ENCODE measurements at regions not wholly inside any gene's neighbourhood (a gene's known extent, or its start where the extent isn't known, plus 50 kb on each side); places are given as distances from the start of the nearest gene placed in this dataset.

DNA sequence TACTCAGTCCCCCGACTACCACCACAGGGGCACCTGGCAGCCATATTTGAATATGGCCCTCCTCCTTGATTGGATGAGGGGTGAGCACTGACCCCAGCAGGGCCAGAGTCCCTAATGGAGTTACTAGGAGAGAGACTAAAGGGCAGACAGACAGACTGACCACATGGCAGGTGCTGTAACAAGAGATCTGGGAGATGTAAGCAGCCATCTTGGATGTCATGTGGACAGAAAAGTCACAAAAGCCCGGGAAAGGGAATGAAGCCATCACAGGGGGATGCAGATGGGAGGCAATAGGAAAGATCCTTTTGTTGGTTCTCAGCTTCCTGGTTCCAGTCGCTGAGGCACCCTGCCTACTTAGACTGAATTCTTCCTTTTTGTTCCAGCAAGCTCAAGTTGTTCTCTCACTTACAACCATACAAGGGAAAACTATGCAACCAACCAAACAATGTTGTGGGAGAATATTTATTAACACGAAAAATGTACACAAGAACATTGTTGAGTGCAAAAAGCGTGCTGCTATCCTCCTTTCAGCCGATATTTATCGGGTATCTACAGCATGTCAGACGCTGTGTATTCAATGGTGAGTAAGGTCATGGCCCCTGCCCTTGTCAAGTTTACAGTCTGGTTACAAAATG, 511.6 kb upstream of the PROK2 start:
- Histone ChIP-seq H3K4me3 (no peak overlapping the region), H3K36me3 (no peaks in the 10 kb centered on the region), H3K9me3 (no peaks in the 10 kb centered on the region), H3K27ac (peak overlapping the region; percentile 5 to 41), H3K27me3 (no peaks in the 10 kb centered on the region), H3K4me1 (no peaks in the 10 kb centered on the region)
- DNase-seq = no peak
- intact Hi-C loops (cut with DNase I; ENCODE audit: low total_unique reads) = no loop called here
- no peak for TF ChIP-seq CTCF (IDR thresholded peaks at IDR 0.05)
- no peak for TF ChIP-seq POLR2A (IDR thresholded peaks at IDR 0.05)

GRCh38 chr3:72295962-72296450, 511.1 kb upstream of the PROK2 start:
- H3K27ac ChIP-seq = peak overlapping the region; percentile 5 to 41
- H3K4me3 ChIP-seq = no peak overlapping the region
- no peaks in the 10 kb centered on the region for H3K4me1 ChIP-seq
- no peak for DNase-seq
- H3K36me3 ChIP-seq = no peaks in the 10 kb centered on the region
- H3K9me3 ChIP-seq = no peaks in the 10 kb centered on the region
- TF ChIP-seq POLR2A (IDR thresholded peaks at IDR 0.05) (no peak), CTCF (IDR thresholded peaks at IDR 0.05) (no peak)
- intact Hi-C loops (cut with DNase I; ENCODE audit: low total_unique reads) = no loop called here
- H3K27me3 ChIP-seq = no peaks in the 10 kb centered on the region

GRCh38 chr3:72295276-72295961, 510.5 kb upstream of the PROK2 start:
- no peaks in the 10 kb centered on the region for H3K9me3 ChIP-seq
- intact Hi-C loops (cut with DNase I; ENCODE audit: low total_unique reads) = no loop called here
- H3K27ac ChIP-seq = no peak overlapping the region
- H3K36me3 ChIP-seq = no peaks in the 10 kb centered on the region
- no peak overlapping the region for H3K4me3 ChIP-seq
- H3K27me3 ChIP-seq = no peaks in the 10 kb centered on the region
- no peak for DNase-seq
- TF ChIP-seq CTCF (IDR thresholded peaks at IDR 0.05) (no peak), POLR2A (IDR thresholded peaks at IDR 0.05) (no peak)
- no peaks in the 10 kb centered on the region for H3K4me1 ChIP-seq

GRCh38 chr3:72290859-72291638, 506.1 kb upstream of the PROK2 start:
- no peaks in the 10 kb centered on the region for H3K9me3 ChIP-seq
- no peak overlapping the region for H3K4me3 ChIP-seq
- intact Hi-C loops (cut with DNase I; ENCODE audit: low total_unique reads) = no loop called here
- DNase-seq = no peak
- no peaks in the 10 kb centered on the region for H3K36me3 ChIP-seq
- no peak overlapping the region for H3K27ac ChIP-seq
- H3K4me1 ChIP-seq = no peaks in the 10 kb centered on the region
- TF ChIP-seq POLR2A (IDR thresholded peaks at IDR 0.05) (no peak), CTCF (IDR thresholded peaks at IDR 0.05) (no peak)
- H3K27me3 ChIP-seq = no peaks in the 10 kb centered on the region

- H3K9me3 ChIP-seq = no peaks in the 10 kb centered on the region
- no peaks in the 10 kb centered on the region for H3K27me3 ChIP-seq
- no peak overlapping the region for H3K27ac ChIP-seq
- intact Hi-C loops (cut with DNase I; ENCODE audit: low total_unique reads) = no loop called here
- H3K4me1 ChIP-seq = no peaks in the 10 kb centered on the region
- DNase-seq = no peak
- H3K4me3 ChIP-seq = no peak overlapping the region
- no peak for TF ChIP-seq CTCF (IDR thresholded peaks at IDR 0.05)
- TF ChIP-seq POLR2A (IDR thresholded peaks at IDR 0.05) = no peak
- no peaks in the 10 kb centered on the region for H3K36me3 ChIP-seq
These were observed 504.7 kb upstream of the PROK2 start for GRCh38 chr3:72289692-72290071.
